DMS114 treated with DMSO at 0.1 percent for 48 hours (cell line): ENCODE measurements at regions not wholly inside any gene's neighbourhood (a gene's known extent, or its start where the extent isn't known, plus 50 kb on each side); places are given as distances from the start of the nearest gene placed in this dataset.

Experiments used
- DNase-seq: peaks from one replicate; lab custom pipeline; 2025; ENCODE audit not compliant: unreplicated experiment; lab: John Stamatoyannopoulos, UW

DNA sequence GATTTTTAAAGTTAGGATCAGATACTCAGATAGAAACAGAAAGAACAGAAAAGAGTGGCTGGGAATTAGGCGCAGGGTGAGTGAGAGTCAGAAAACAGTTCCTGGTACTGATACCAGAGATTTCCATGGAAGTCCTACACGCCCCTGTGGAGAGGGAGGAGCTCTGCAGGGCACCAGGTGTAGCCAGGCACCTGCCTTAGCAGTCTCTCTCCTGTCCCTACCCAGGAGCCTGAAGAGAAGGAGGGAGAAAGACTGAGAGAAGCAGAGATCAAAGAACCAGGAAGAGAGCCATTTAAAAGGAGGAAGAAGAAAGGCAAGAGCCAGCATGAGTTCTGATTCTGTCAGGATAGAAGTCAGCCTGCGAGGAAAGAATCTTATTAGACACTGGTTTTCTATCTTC is 65.0 kb downstream of the CBLN1 start:
- no peak for DNase-seq

DNA sequence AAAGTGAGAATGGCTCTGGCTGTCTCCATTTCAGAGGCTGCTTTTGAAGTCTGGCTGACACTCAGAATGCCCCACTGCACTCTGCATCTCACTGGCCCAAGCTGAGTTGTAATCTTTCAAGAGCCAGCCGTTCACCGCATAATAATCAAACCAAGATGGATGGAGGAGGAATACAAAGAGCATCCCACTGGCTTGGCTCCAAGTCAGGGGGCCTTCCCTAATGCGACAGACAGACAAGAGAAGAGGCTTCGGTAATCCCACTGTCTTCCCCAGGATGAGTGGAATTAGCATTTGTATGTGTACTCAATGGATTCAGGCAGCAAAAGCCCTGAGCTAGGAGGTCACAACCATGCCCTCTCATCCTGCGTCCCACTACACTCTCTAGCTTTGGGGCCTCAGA is 68.0 kb downstream of the CBLN1 start:
- no peak for DNase-seq

DNA sequence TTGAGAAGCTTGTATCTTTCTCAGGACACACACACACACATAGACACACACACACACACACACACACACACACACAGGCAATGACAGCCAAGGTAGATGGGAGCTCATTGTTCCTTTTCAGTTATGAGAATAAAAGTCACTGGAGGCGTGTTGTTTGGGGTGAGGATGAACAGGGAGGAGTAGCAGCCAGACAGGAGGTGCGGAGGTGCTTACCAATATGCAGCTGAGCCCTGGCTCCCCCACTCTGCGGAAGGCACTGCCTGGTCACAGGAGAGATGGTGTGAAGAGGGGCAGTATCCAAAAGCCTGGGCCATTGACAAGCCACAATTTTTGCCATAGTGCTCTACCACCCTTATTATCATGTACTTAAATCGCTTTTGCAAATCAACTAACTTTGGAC is 77.4 kb downstream of the CBLN1 start:
- DNase-seq: no peak

DNA sequence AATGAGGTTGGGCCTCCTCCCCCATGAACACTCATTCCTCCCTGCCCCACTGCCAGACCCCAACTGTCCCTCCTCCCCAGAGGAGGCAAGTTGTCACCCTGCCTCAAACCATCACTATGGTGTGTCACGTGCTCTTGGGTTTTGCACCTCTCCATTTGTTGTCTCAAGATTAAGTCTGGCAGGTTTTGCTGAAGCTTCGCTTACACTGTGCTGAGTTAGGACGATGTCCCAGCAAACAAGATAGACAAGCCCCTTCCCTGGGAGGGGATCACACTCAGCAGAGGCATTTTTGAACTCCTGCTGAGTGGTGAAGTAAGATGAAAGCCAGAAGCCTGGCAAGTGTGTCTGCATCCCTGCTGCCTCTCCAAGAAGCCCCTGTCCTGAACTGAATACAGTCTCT is 78.3 kb downstream of the CBLN1 start:
- DNase-seq: no peak

DNA sequence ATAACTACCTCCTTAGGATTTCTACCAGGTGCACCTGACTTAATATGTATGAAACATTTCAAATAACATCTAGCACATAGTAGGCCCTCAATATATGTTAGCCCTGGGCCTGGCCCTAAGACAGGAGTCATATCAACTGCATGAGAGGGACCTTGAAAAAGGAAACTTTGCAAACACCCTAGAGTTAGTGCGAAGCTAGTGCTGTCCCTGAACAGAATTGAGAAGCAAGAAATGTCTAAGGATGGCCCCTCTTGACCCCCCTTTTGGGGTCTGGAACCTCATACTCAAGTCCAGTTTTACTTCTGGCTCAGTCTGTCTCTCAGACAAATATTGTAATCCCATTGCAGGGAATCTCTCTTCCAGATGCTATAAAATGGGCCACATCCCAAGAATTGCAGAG is 80.5 kb downstream of the CBLN1 start:
- DNase-seq: no peak

DNA sequence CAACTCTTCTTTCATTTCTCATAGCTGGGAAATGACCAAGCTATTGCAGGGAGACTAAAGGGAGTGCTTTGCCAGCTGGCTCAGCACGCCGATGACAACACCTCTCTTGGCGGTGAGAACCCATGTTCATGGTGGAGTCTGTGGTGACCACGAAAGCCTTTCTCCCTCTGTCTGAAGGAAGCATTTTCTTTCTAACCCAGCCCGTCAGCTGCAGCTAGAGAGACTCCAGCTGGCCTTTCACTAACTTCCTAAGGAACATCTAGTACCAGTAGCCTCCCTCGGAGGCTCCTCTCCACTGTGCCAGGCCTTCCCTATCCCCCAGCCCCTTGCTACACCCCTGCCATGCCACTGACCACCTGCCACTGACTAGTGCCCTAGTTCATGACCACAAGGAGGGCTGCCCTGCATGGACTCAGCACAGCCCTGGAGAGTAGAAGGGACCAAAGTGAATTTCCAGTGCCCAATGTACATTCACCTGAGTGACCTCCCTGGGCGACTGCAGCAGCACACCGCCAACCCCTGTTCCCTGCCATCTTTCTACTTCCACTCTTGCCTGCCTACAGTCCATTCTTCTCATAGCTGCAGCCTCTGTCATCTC is 81.3 kb downstream of the CBLN1 start:
- DNase-seq: no peak

DNA sequence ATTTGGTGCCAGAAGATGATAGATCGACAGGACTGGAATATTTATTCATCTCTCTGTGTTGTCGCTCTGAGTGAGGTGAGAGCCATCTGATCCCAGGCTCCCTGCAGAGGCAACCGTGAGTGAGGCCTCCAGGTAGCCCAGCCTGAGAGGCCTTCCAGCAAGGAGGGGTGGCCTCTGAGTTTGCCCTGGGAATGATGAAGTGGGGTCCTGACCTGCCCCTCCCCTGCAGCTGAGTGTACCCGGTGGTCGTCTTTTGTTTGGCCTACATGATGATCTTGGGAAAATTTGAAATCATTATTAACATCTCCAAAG is 86.4 kb downstream of the CBLN1 start:
- DNase-seq: no peak

DNA sequence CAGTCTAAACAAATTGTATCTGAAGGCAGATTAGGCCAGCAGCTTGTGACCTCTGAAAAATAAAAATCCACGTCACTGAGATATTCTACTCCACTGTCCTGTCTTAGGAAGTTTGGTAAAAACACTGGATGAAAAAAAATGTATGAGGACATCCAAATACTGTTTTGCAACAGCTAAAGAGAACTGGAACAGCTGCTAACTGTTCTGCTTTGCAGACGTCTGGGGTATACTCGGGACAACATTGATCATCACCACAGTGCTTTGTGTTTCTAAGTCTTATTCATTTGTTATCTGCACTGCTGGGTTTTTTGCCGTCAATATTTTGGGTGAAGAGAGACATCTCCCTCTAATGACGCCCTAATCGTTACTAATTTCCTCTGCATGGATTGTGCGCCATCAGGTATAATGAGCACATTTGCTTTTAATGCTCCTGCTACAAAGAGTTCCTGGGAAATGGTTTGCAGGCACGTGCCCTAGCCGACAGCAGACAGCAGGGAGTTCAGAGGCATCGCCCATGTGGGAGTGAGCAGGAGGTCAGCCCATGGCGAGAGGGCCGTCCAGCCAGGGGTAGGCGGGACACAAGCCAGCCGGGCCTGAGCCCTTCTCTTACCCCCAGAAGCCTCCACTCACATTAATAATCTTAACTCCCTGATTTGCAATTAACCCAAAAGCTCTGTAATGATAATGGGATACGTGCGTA is 87.0 kb downstream of the CBLN1 start:
- DNase-seq: no peak

DNA sequence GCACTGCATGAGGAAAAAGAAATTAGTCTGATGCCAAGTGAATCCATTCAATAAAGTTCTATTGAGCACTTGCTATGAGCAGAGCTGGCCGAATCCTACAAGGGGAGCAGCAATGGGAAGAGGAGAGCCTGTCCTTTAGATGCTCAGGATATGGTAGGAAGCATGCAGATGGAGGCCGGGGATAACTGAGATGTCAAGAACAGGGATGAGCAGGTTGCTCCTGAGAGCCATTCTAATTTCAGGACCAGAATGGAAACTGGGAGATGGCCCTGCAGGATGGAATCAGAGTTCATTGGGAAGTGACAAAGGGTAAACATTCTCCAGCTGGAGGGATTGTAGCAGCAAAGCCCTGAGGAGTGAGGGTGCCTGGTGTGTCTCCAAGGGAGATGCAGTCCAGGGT is 88.0 kb downstream of the CBLN1 start:
- no peak for DNase-seq

DNA sequence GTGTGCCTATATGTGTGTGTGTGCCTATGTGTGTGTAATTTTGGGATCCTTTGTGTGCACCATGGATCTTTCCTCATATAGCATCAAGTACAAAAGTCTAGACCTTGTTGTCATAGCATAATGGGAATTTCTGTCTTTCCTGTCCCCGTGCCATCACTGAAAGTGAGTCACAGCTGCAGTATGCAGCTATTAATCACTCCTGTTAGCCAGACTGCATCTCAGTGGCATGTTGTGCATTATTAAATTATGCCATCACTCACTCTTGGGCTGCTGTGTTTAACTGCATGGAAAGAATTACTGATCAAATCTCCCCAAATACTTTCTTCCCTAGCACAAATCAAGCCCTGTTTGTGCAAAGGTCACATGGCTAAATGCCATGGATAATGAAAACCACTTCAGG is 92.4 kb downstream of the CBLN1 start:
- no peak for DNase-seq

DNA sequence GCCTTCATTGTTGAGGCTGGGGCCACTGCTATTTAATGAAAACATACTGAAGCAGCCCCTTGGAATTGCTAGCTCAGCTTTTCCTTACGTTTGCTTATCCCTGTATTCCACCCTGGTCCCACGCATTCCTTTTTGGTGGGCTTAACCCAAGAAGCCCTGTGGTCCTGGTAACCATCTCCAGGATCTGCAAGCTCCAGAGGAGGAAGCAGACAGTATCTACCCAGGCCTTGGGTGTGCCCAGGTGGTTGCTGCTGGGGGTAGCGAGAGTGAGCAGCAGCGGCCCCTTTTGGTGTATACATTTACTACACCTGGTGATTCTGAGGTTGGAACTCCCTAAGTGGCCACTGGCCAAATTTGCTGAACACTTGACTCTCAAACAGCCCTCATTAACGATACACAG is 97.7 kb downstream of the CBLN1 start:
- no peak for DNase-seq

DNA sequence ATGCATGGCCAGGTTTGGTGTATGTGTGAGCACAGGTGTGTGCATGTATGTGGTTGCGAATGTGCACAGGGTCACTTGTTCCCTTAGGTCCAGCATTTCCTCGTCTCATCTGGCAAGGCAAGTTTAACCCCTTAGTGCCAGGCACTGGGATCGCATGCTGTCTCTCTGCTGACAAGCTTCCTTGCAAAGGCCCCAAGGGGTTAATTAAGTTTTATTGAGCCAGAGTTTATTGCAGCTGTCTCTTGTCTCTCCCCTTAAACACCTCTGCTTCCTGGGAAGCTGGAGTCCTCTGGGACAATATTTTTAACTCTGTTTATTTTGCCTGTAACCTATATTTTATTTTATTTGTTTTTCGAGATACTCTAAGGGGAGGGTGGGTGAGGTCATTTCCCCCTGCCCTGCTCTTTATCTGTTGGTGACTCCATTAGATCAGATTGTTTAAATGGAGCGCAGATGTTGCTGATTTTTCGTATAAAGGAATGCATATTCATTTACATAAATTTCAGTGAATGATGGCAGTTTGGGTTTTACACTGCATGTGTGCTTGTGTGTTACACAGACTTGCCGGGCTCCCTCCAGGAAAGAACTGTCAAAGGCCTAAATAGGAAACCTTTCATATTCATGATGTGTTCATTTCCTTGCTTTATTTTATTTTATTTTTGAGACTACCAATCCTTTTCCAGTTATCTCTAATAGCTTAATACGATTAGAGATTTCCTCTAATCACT is 99.7 kb downstream of the CBLN1 start:
- DNase-seq: no peak

DNA sequence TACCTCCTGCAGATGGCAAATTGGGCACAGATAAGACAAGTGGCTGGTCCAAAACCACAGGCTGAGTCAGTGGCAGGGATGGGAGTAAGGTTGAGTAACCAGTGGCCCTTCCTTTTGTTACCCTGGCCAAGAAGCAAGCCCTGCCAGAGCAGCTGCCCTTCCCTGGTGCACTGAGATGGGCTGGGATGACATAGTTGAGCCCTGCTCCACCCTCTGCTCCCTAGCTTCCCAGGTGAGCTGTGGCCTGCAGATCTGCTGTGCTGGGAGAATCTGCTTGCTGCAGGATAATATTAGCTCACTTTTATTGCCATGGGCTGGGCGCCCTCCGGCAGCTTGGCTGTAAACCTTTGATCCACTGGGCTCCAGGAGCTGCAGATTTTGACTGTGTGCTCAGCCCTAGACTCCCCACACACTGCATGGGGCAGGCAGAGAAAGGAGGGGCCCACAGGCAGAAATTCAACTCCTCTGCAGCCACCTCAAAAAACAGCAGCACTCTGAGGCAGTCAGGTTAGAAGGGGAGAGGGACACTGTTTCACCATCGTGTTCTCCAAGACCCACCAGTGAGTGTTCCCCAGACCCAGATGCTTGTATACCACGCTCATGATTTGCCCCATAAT is 101.8 kb downstream of the CBLN1 start:
- no peak for DNase-seq

DNA sequence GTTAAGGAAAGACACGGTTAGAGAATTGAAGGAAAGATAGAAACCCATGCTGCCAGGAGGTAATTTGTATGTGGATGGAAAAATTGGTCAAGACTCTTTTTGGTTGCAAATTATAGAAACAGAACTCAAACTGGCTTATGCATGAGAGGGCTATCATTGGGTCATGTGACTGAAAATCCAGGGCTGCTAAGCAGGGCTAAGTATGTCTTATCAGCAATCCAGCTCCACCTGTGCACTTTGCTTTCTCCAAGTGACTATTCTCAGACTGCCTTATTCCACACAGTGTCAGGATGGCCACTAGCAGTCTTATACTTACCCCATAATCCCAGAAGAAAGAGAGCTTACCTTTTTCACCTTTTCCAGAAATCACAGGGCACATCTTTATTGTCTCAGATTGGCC is 113.5 kb downstream of the CBLN1 start:
- DNase-seq: no peak

DNA sequence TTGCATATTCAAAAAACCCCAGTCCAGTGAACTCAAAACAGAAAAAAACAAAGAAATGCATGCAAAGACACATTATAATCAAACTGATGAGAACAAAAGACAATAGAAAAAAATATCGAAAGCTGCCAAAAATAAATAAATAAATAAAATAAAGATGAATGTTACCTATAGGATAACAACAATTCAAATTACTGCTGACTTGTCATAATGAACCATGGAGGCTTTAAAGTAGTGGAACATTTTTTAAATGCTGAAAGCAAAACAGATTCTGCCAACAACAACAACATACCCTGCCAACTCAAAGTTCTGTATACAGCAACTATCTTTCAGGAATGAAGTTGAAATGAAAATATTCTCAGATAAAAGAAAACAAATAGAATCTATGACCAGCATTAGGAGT is 116.6 kb downstream of the CBLN1 start:
- DNase-seq: no peak

DNA sequence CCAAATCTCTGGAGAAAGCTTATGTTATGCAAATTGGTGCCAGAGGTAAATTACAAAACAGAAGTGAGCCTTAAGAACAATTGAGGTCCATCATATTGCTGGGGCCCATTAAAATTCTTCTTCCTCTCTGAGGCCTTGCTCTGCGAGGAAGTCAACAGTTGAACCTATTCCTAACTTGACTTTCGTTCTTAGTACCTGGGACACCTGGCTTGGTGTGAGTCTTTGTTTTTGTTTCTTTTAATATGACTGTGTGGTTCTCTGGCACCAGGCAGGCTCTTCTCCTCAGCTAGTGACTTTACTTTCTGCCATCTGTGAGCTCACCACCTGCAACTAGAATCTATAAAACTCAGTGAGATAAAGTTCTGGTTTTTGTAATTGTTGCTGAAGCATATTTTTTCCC is 120.4 kb downstream of the CBLN1 start:
- DNase-seq: no peak

DNA sequence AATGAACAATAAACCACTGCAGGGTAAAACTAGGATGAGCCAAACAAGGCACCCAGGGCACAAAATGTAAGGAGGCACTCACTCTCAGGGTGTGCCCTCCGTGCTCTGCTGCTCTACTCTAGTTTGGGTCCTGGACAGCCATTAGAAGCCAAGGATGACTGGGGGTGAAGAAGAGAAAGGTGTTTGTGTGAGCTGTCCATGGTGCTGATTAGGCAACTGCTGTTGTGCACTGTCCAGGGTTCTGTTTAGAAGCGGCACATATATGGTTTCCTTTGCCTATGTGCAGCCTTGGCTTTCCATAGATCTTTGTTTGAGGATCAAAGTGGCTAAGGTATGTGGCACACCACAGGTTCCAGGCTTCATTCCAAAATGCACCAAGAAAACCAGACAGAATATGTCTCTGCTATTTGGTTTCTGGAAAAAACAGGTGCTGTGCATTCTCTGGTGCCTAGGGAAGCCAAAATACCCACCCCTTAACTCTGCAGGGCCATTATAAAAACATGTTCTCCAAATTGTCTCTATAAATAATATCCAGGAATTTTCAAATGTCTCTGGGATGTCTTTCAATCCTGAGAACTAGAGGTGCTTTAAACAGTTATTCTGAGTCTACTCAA is 123.5 kb downstream of the CBLN1 start:
- no peak for DNase-seq

DNA sequence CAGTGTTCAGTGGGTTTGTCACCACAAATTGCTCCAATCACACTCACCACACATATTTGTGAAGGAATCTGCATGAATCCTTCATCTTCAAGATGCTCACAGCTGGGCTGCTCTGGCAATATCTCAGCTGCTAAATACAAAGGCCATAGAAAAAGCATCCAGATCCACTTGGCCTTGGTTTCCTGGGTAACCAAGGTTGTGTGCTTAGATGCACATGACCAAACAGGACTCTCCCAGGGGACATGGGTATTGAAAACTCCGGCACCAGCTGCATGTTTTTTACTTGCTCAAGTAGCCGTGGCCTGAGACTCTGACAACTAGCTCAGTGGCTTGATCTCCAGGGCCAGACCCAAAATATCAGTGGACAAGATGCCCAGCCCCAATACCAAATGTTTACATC is 131.3 kb downstream of the CBLN1 start:
- DNase-seq: no peak

DNA sequence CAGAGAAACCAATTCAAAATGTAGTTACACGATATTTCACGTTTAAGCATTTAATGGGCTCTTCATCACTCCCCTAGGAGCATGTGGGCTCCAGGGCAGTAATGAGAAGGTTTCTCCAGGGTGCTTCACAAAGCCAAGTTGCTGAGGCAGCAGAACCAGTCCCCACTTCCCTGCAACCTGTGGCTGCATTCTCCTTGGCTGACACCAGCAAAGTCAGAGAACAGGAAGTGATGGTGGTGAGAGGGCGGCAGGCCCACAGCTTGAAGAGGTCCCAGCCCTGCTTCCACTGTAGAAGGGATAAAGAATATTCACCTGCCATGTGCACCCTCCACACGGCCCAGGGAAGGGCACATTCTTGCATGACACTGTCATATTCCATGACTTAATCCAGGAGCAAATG is 133.2 kb downstream of the CBLN1 start:
- DNase-seq: no peak

DNA sequence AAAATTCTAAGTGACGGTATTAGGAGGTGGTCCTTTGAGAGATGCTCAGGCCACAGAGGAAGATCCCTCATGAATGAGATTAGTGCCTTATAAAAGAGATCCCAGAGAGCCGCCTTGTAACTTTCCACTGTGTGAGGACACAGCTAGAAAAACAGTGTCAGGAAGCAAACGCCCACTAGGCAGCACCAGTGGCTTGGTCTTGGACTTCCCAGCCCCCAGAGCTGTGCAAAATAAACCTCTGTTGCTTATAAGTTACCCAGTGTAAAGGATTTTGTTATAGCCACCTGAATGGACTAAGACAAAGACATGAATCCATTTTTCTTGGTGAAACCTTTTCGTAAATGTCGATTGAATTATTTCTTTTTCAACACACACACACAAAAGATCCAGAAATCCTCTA is 141.0 kb downstream of the CBLN1 start:
- DNase-seq: no peak

DNA sequence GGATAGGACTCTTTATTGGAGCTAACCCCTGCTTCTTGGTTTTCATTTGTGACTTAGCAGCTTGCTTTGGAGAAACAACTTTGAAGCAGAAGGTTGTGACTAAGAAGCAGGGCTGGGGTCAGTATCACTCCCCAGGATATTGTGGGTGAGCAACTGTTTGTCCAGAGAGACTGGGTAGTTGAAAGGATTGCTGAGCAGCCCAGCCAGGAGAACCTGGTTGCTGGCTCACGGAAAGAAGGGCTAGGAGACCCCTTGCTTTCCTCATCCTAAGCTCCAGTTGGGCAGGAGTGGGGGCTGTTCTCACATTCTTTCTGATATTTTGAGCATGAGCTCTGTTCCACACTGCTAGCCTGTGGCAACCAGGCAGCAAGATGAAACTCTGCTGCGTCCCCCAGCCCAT is 151.2 kb downstream of the CBLN1 start:
- no peak for DNase-seq

DNA sequence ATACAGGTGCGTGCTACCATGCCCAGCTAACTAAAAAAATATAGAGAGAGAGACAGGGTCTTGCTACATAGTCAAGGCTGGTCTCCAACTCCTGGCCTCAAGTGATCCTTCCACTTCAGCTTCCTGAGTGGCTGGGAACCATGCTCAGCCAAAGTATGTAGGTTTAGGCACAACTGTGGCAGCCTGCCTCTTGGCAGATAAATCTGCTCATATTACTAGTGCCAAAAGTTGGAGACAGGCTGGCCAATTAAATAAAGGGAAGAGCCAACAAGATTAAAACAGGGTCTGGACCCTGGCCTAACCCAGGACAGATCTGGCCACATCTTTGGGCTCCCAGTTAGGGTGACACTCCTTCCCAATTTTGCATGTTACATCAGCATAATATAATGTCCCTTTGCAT is 151.7 kb downstream of the CBLN1 start:
- no peak for DNase-seq
